ENCODE measurements at regions not wholly inside any gene's neighbourhood (a gene's known extent, or its start where the extent isn't known, plus 50 kb on each side); places are given as distances from the start of the nearest gene placed in this dataset.

GRCh38 chr2:2687745-2688144 lies 356.7 kb upstream of the MYT1L start:
- Mint-ChIP-seq H3K27ac (no peak overlapping the region), H3K9me3 (ENCODE audit: insufficient read depth) (no peaks in the 10 kb centered on the region), H3K4me1 (no peaks in the 10 kb centered on the region), H3K4me3 (no peak overlapping the region), H3K27me3 (peaks cover 23% of the 10 kb centered on the region)
- Histone ChIP-seq H2AFZ (ENCODE audit: insufficient read depth, low read depth, low read length, poor library complexity, severe bottlenecking) (no peak overlapping the region), H3K9me3 (ENCODE audit: control extremely low read depth in 1 of 3, control insufficient read depth in 2 of 3, insufficient read depth in 1 of 3, low read length in 2 of 3) (peaks cover 0 to 15% (median 0%) of the 10 kb centered on the region in 3 donors), H3K9ac (ENCODE audit: low read length) (no peak overlapping the region), H3K27ac (ENCODE audit: low read length in 2 of 2) (no peak overlapping the region), H4K20me1 (ENCODE audit: control insufficient read depth, insufficient read depth, low read length, poor library complexity, severe bottlenecking) (no peaks in the 10 kb centered on the region), H3K4me2 (replicated peaks; ENCODE audit: low read depth, low read length, poor library complexity, severe bottlenecking) (no peak overlapping the region), H3K4me3 (ENCODE audit: control extremely low read depth in 1 of 5, extremely low read depth in 1 of 5, insufficient read depth in 1 of 5, low read depth in 2 of 5, low read length in 4 of 5) (no peak overlapping the region), H3K4me1 (ENCODE audit: control insufficient read depth in 2 of 2, insufficient read depth in 2 of 2, low read length in 2 of 2) (no peaks in the 10 kb centered on the region), H3K27me3 (replicated peaks in 1 of 4; ENCODE audit: control extremely low read depth in 1 of 4, control insufficient read depth in 3 of 4, insufficient read depth in 4 of 4, low read length in 3 of 4) (peaks cover 0 to 3% (median 0%) of the 10 kb centered on the region in 4 experiments), H3K79me2 (ENCODE audit: control insufficient read depth, insufficient read depth, low read length) (no peaks in the 10 kb centered on the region), H3K36me3 (replicated peaks in 1 of 2; ENCODE audit: control extremely low read depth in 1 of 2, control insufficient read depth in 1 of 2, extremely low read depth in 1 of 2, insufficient read depth in 2 of 2, low read length in 1 of 2) (no peaks in the 10 kb centered on the region)
- intact Hi-C loops (cut with micrococcal nuclease), result no loop called here
- WGBS (ENCODE audit: insufficient coverage), result 83% methylated on average over 5 of the region's 5 CpGs
- ChIA-PET POLR2A (no interaction called here), CTCF (no interaction called here)
- DNase-seq (no peak), ATAC-seq (ENCODE audit: low read depth) (no peak)
- no peak for TF ChIP-seq CTCF (IDR thresholded peaks at IDR 0.05)
- TF ChIP-seq EZH2 (IDR thresholded peaks at IDR 0.05; ENCODE audit: borderline replicate concordance, insufficient read depth, low read depth, low read length, poor library complexity, severe bottlenecking), result no peak

GRCh38 chr2:2686222-2686621 lies 355.1 kb upstream of the MYT1L start:
- intact Hi-C loops (cut with micrococcal nuclease), result no loop called here
- Histone ChIP-seq H3K27ac (ENCODE audit: low read length in 2 of 2) (no peak overlapping the region), H3K27me3 (replicated peaks in 1 of 4; ENCODE audit: control extremely low read depth in 1 of 4, control insufficient read depth in 3 of 4, insufficient read depth in 4 of 4, low read length in 3 of 4) (peaks cover 0 to 3% (median 0%) of the 10 kb centered on the region in 4 experiments), H3K9me3 (ENCODE audit: control extremely low read depth in 1 of 3, control insufficient read depth in 2 of 3, insufficient read depth in 1 of 3, low read length in 2 of 3) (peaks cover 0 to 10% (median 0%) of the 10 kb centered on the region in 3 donors), H4K20me1 (ENCODE audit: control insufficient read depth, insufficient read depth, low read length, poor library complexity, severe bottlenecking) (no peaks in the 10 kb centered on the region), H3K79me2 (ENCODE audit: control insufficient read depth, insufficient read depth, low read length) (no peaks in the 10 kb centered on the region), H3K9ac (ENCODE audit: low read length) (no peak overlapping the region), H3K4me1 (ENCODE audit: control insufficient read depth in 2 of 2, insufficient read depth in 2 of 2, low read length in 2 of 2) (no peaks in the 10 kb centered on the region), H3K4me2 (replicated peaks; ENCODE audit: low read depth, low read length, poor library complexity, severe bottlenecking) (no peak overlapping the region), H3K4me3 (ENCODE audit: control extremely low read depth in 1 of 5, extremely low read depth in 1 of 5, insufficient read depth in 1 of 5, low read depth in 2 of 5, low read length in 4 of 5) (no peak overlapping the region), H2AFZ (ENCODE audit: insufficient read depth, low read depth, low read length, poor library complexity, severe bottlenecking) (peak overlapping the region; percentile 49), H3K36me3 (replicated peaks in 1 of 2; ENCODE audit: control extremely low read depth in 1 of 2, control insufficient read depth in 1 of 2, extremely low read depth in 1 of 2, insufficient read depth in 2 of 2, low read length in 1 of 2) (no peaks in the 10 kb centered on the region)
- TF ChIP-seq CTCF (IDR thresholded peaks at IDR 0.05) (no peak), EZH2 (IDR thresholded peaks at IDR 0.05; ENCODE audit: borderline replicate concordance, insufficient read depth, low read depth, low read length, poor library complexity, severe bottlenecking) (no peak)
- ChIA-PET POLR2A (no interaction called here), CTCF (no interaction called here)
- Mint-ChIP-seq H3K4me3 (no peak overlapping the region), H3K27ac (no peak overlapping the region), H3K9me3 (ENCODE audit: insufficient read depth) (no peaks in the 10 kb centered on the region), H3K27me3 (peaks cover 36% of the 10 kb centered on the region), H3K4me1 (no peaks in the 10 kb centered on the region)
- 0% methylated on average over 5 of the region's 9 CpGs for WGBS (ENCODE audit: insufficient coverage)
- ATAC-seq (ENCODE audit: low read depth), result no peak
- no peak for DNase-seq
